Retina (tissue), 1 donor: ENCODE measurements at regions not wholly inside any gene's neighbourhood (a gene's known extent, or its start where the extent isn't known, plus 50 kb on each side); places are given as distances from the start of the nearest gene placed in this dataset.

Experiments used
- DNase-seq: peaks from one replicate; pipeline ENCODE4 v3.0.0-alpha.2; 2016

DNA sequence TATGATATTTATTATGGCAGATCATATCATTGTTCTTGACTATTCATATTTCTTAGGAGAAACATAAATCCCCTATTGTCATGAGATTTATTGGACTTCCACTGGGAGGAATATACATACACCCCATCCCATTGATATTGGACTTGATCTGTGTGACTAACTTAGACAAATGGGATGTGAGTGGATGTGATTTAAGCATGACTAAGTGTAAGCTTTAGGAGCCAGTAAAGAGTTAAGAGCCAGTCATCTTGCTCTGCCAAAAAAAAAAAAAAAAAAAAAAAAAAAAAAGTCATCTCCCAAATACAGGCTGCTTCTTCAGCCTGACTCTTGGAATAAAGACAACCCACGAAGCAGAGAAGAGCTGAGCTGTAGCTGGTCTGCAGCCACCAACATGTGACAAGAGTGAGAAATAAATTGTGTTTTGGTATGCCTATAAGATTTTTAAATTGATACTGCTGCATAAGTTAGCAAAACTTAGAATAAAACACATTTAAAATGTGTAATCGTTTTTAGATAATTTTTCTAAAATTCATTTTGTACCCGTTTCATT, 595.0 kb upstream of the LRRC4C start:
- DNase-seq: no peak

DNA sequence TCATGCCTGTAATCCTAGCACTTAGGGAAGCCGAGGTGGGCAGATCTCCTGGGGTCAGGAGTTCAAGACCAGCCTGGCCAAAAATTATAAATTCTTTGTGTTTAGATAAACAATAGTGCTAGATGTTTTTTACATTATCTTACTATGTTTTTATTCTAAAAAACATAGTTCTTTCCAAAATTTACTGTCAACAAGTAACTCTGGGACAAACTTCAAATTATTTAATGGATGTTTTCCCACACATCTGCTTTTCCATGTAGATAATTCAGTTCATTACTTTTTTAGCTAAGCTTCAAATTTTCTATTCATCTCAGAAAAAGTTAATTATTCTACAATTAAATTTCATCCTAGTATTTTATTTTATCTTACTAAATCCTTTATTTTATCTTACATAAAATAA, 596.2 kb upstream of the LRRC4C start:
- no peak for DNase-seq

DNA sequence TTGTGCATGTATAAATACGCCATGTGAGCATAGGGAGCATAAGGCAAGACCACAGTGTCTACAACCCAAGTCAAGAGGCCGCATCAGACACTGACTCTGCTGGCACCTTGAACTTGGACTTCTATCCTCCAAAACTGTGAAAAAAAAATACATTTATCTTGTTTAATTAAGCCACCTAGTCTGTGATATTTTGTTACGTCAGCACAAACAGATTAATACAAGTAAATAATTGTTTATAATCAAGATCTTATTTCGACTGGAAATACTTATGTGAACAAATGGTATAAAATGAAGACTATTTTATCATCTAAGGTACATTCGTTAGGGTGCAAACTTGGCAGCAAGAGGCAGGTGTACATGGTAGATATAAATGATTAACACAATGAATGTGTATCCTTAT, 599.3 kb upstream of the LRRC4C start:
- no peak for DNase-seq

DNA sequence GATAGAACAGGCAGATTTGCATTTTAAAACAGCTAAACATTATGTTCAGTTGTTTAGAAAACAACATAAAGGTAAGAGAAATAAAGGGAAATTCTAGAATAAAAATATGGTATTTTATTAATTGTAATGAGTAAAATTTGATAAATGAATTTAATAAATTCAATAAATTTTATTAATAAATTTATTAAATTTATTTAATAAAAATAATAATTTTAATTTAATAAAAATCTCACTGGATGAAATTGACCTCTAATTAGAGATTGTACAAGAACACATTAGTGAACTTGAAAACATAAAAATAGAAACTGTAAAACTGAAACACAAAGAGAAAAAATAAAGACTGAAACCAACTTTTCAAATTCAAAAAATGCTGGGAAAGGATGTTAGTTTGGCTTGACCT, 605.7 kb upstream of the LRRC4C start:
- DNase-seq: no peak

DNA sequence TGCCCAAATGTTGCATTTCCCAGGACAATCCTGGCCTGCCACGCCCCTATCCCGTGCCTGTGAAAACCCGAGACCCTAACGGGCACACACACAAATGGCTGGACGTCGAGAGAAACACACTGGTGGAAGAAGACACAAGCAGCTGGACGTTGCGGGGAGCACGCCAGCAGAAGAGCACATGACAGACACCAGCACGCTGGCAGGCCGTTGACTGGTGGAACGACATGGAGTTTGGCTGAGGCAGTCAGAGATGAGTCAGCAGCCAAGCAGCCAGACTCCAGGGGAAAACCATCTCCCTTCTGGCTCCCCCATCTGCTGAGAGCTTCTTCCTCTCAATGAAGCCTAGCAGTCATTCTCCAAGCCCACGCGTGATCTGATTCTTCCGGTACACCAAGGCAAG, 606.7 kb upstream of the LRRC4C start:
- no peak for DNase-seq

DNA sequence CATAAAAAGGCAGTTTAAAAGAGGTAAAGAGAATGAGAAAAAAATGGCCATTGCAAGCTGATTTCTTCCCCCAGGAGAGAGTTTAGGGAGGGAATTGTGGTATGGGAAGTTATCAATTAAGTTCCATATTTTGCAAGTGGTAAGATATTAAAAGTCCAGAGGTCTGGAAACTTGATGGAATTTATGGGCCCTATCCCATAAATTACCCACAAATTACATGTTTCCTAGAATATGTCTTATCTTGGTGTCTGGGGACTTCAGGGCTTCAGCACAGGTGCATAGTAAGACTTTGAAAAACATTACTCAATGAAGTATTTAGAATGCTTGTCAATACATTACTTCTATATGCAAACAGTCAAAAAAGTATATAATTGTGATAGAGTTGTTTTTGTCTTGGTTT, 614.9 kb upstream of the LRRC4C start:
- DNase-seq: no peak

DNA sequence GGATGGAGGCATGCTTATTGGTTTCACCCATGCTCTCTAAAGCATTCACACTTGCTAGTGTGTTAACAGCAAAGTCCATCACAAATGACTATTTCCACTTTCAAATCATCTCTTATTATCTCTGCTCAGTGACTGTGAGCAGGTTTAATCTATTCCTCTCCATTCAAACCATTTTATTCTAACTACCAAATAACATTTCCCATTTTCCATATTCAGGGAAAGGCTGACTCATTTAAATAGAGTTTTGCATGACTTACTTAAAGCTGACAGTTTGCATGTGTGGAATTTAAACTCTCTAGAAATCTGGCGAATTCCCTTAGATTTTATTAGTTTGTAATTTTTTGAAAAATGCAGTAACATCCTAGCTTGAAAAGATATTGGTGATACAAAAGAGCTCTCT, 615.7 kb upstream of the LRRC4C start:
- DNase-seq: no peak

DNA sequence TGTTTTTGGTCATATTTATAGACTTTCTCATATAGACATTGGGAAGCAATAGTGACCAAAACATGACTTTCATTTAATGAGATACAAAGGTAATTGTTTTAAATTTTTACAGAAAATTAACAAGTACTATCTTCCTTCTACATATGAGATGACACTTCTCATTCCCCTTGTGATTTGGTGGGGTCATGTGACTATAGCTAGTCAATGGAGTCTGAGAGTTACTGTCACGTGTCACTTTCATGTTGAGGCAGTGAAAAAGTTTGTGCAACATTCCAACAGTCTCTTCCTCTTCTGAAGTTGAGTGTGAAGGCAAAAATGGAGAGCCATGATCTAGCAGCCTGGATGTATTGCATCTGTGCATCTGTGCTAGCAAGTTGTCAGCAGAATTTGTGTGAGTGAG, 618.3 kb upstream of the LRRC4C start:
- DNase-seq: no peak

DNA sequence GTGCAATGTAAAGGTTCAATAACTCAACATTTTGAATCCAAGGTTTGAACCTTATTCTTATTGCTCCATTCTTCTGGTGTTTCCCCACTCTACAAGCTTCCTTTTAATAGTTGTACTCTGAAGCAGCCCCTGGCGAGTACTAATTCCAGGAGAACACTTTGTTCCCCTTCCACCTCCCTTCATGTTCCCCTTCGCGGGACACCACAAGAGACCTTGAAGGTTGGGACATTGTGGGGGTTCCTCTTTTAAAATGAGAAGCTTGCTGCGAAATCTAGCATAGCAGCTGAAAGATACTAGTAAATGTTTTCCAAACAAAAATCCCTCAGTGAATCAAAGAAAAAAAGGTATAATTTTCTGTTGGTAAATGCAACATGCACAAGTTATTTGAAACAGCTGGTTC, 626.3 kb upstream of the LRRC4C start:
- no peak for DNase-seq

DNA sequence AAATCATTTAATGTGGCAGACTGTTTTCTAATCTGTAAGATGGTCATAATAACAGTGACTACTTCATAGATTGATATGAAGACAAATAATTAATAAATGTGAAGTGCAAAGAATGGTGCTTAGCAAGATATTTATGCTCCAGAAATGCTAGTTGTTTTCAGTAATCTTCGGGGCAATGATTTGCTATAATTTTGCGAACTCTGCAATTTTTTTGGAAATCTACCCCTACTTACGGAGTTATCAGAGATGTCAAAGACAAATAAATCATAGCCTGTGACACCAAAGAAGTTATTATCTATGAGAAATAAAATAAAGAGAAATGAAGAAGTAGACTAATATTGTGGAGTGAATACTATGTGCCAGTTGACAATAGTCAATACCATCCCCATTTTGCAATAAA, 634.1 kb upstream of the LRRC4C start:
- DNase-seq: no peak

DNA sequence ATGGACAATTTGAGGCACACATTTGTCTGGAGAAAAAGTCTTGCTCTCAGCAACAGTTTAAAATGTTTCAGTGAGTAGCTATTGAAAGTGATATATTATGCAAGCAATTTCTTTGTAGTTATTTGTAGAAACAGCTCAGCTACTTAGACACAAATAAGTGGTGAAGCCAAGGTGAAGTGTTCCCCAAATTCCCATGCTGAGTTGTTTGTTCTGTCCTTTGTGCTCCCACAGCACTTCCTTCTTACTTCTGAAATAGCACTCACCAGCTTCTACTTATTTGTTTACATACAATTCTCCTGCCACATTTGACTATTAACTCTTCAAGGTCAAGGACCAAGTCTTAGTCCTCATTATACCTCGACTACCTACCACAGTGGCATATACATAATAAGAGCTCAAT, 638.6 kb upstream of the LRRC4C start:
- no peak for DNase-seq

DNA sequence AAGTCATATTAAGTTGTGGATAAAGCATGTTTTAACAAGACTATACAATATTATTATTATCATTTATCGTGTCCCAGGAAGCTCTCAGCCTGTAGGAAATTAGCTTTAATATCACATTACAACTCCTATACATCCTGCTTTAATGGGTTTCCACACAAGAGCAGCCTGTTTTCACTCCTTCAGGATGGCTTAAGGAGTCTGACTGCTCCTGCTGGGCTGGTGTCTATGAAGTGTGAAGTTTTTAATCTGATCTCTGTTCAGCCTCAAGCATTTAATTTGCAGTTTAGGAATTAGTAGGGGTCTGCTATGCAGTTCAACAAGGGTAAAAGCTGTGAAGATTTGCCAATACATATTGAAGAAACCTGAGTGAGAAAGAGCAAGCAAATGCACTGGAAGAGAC, 653.4 kb upstream of the LRRC4C start:
- no peak for DNase-seq

DNA sequence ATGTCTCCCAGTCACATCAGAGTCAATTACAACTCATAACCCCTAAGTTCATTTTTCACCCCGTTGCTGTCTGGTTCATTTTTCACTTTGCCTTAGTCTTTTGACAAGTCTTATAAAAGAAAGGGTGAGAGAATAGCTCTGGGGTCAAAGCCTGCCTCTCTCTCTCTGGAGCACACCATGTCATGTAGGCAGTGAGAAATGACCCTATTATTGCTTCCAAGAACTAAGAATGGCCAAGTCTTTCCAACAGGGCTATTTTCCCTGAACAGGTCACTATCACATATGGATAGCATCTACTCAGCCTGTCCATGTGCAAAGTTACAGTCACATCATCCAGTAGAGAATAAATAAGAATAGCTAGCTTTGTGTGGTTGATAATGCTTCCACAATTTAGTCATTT, 655.5 kb upstream of the LRRC4C start:
- DNase-seq: no peak

DNA sequence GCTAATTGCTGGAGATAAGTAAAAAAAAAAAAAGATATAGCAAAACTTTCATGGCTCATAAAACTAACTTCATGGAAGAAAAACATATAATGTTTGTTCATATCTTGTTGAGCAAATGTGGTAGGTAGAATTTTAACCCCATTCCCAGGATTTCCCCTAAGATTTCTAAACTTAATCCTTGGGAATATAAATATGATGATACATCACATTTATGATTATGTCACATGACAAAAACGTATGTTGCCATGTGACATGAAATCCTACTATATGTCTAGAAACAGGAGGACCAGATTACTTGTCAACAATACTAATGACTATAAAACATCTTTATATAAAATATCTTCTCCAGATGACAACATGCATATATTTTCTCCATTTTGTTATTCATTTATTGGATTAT, 679.0 kb upstream of the LRRC4C start:
- no peak for DNase-seq

DNA sequence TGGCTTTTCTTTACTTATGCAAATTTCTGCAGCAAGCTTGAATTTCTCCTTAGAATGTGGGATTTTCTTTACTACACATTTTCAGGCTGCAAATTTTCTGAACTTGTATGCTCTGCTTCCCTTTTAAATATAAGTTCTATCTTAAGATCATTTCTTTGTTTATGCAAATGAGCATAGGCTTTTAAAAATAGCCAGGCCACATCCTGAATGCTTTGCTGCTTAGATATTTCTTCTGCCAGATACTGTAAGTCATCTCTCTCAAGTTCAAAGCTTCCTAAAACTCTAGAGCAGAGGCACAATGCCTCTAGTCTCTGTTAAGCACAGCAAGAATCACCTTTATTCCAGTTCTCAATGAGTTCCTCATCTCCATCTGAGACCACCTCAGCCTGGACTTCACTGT, 685.9 kb upstream of the LRRC4C start:
- DNase-seq: no peak

DNA sequence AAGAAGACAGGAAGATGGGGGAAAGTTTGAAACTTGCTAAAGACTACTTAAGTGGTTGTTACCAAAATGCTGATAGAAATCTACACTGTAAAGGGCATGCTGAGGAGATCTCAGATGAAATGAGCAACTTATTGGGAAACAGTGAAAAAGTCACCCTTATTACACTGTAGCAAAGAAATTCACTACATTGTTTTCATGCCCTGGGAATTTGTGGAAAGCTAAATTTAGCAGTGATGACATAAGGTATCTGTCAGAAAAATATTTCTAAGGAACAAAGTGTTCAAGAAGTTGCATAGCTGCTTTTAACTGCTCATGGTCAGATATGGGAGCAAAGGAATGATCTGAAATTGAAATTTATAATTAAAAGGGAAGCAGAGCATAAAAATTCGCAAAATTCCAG, 702.4 kb upstream of the LRRC4C start:
- DNase-seq: no peak

DNA sequence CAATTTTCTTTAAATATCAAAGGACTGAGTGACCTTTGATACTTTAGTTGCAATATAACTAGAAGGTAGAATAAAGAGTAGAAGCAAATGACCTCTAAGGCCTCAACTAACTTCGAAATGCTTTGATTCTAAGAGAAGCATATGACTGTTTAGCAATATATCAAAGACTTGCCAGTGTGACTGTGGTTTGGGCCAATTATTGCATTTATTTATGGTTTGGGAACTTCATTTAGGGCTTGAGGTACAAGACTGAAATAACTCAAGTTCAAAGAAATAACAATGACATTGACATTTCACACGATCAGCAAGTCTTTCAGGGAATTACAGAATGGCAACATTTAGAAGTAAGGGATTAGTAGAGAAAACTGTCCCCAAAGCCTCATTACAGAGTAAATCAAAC, 709.7 kb upstream of the LRRC4C start:
- DNase-seq: no peak

DNA sequence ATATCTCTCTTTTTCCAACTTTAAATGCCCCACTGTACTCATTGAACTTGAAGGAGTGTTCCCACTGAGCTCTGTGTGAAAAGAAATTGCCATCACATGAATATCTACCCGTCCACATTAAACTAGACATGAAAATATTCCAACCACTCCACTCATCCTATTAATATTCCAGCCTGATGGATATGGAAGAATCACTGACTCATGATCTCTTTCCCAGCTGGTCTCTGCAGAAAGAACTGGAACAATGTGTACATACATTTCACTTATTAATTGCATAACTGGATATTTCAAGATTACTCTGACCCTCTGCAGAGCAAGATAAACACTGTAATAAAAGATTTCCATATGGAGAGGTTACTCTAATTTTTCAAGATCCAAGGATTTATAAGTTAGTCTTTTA, 711.1 kb upstream of the LRRC4C start:
- no peak for DNase-seq

DNA sequence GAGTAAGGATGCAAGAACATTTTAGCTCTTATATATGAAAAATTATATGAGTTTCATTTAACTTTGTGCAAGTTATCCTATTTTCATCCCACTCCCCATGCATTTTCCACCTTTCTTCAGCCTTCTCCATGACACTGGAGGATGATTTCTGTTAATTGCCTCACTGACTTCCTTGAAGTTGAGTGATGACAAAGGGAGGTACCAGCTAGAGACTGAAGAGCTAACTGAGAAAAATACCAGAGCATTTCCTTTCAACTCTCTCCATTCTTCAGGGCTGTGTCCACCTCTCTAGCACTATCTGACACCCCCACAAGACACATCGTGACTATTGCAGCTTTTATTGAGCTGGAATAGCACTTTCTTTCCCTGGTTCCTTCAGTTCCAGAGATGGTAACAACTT, 711.6 kb upstream of the LRRC4C start:
- no peak for DNase-seq

DNA sequence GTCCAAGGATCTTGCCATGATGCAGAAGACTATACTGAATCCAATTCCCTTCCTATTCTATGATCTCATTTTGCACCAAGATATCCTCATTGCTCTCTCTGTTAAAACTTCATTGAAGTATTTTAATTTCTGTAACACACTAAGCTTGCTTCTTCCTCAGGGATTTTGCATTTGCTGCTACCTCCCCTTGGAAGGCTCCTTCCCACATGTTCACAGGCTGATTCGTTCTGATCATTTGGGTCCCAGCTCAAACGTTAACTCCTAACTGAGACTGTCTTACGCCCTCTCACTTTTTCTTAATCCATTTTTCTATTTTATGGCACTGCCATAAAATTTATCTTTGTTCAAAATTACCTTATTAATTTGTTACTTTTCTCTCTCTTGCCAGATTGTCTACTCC, 713.0 kb upstream of the LRRC4C start:
- DNase-seq: no peak

DNA sequence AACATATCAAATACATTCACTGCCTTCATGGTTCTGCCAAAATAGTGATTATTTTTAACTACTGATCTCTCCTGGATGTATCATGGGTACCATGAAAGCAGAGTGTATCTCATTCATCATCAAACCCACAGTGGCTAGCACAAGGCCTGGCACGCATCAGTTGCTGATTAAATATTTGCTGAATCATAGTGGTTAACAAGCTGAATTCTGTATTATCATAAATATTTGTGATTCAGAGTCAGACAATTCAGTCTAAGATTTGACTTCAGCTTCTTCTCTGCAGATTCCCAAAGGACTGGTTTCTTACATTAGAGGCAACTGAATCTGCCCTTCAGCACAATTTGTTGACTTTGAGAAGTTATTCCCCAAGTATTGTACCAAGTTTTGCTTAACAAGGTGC, 715.8 kb upstream of the LRRC4C start:
- DNase-seq: no peak

DNA sequence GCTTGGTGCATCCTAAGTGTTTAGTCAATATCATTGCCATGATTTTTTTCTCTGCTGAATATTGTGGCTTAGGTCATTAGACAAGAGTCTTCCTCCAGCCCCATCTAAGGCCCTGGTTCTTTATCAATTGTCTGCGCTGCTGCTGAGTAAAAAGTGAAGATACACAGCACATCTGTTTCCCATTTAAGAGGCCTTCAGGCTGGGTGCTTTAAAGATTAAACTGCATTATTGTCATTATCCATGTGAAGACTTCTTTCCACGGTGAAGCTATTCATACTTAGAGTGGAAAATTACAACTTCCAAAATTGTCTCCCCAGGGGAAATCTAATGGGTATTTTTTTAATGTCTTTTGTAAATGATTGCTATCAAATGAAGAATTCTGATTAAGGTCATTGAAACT, 719.8 kb upstream of the LRRC4C start:
- no peak for DNase-seq

DNA sequence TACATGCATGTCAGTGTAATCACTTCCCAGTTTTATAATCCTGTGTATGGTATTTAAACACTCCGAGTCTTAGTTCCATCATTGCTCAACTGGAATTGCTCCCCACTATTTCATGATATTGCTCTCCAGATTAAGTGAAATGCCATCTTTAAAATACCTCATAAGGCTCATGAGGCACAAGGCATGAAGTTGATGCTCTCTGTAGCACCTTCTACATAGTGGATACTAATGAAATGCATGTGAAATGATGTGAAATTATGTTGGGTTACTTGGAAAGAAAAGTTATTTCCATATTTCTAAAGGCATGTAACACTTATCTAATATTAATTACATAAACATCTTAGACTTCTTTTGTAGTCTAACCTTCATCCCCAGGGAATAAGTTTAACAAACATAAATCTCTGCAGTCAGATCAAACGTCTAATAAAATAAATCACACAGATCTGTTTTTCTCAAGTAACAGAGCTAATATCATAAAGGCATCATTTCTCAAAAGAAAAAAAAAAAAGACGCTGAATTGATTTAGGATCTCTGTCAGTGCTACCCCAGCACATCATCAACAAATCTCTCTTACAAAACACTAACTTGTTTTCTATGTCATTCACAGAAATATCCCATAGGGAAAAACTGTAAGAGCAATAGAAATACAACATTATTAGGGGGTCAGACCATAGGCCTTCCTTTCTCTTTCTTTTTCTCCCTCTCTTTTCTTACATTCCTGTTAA, 736.0 kb upstream of the LRRC4C start:
- DNase-seq: no peak

DNA sequence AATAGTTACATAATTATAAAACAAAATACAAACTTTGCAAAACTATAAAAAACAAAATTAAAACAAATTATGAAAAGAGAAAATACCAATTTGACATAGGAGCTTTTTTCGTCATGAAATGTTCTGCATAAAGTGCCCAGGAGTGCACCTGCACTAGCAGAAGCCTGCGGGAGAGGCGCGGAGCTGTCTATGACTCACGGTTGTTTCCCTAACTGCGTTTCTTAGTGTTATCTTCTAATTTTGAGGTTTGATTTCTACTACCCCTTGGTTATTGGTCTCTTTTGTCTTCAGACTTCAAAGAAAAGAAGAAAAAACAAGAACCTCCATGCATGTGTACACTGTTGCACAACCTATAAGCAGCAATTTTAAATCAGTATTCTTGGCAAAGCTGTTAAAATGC, 740.9 kb upstream of the LRRC4C start:
- no peak for DNase-seq

DNA sequence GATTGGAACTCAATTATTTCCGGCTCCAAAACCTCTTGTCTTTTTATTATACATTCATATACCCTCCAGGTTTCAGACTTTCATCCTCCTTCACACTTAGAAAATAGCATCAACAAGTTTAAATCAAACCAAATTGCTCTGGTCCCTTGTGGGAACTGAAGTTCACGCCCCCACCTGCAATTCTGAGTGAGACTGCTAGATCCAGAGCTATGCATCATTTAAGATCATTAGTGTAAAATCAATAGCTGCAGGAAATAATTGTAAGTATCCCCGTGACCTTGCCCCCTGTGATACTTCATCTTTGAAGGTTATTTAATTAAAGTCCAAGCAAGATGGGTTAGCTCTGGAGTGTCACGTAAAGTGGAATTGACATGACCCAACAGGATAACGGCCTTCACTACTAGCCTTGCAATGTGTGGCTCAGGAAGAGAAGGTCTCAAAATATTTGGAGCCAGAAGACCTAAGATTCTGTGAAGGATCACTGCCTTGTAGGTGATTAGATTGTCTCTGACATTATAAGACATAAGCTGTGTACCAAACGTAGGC, 742.2 kb upstream of the LRRC4C start:
- no peak for DNase-seq
